Mesothelial cell of epicardium (in vitro differentiated cells): ENCODE measurements at regions not wholly inside any gene's neighbourhood (a gene's known extent, or its start where the extent isn't known, plus 50 kb on each side); places are given as distances from the start of the nearest gene placed in this dataset.
A peak's percentile ranks its signal among the peaks of the same experiment; 100 is the strongest.

Source experiments
- DNase-seq, 2 experiments: peaks; one replicate each; pipeline ENCODE4 v3.0.0; 2021; ENCODE audit warnings: low spot score in 2 of 2; ENCODE audit not compliant: unreplicated experiment in 2 of 2
- H3K27ac Mint-ChIP-seq: 2 replicates; pipeline ENCODE4 v1.8.0; 2021; ENCODE audit warnings: mixed read lengths
- H3K27me3 Mint-ChIP-seq: 2 replicates; pipeline ENCODE4 v1.8.0; 2021; ENCODE audit warnings: low read depth, mixed read lengths
- H3K36me3 Mint-ChIP-seq: 2 replicates; pipeline ENCODE4 v1.8.0; 2021; ENCODE audit warnings: mixed read lengths
- H3K4me1 Mint-ChIP-seq: 2 replicates; pipeline ENCODE4 v1.8.0; 2021; ENCODE audit warnings: mixed read lengths
- H3K4me3 Mint-ChIP-seq: 2 replicates; pipeline ENCODE4 v1.8.0; 2021; ENCODE audit warnings: mild to moderate bottlenecking, moderate library complexity, mixed read lengths
- H3K9me3 Mint-ChIP-seq: 2 replicates; pipeline ENCODE4 v1.8.0; 2021; ENCODE audit warnings: mixed read lengths
- TF ChIP-seq, protein P1 (sequence below): fragments of 200-600 bp; sonication (generic); IDR thresholded peaks from one replicate; pipeline ENCODE4 v1.5.0; 2021; ENCODE audit warnings: antibody characterized with exemption; ENCODE audit not compliant: unreplicated experiment

DNA sequence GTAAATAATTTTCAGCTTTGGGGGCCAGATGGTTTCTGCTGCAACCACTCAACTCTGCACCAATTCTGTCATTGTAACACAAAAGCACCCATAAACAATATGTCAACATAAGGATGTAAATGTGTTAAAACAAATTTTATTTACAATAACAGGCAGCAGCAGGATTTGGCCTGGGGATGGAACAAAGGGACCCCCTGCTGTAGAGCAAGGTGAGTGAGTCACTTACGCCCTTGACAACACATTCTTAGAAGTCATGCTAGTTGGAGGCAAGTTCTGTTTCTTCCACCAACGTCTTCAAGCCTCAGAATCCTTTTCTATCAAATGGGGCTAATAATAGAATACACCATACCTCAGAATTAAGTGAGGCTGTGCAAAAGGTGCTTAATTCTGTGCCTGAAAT lies 610.2 kb upstream of the SYT4 start:
- DNase-seq, result no peak
- Mint-ChIP-seq H3K27ac (no peak overlapping the region), H3K36me3 (no peaks in the 10 kb centered on the region), H3K4me3 (no peak overlapping the region), H3K4me1 (peaks cover 21% of the 10 kb centered on the region), H3K27me3 (no peaks in the 10 kb centered on the region), H3K9me3 (peaks cover 10% of the 10 kb centered on the region)
- TF ChIP-seq, protein P1, sequence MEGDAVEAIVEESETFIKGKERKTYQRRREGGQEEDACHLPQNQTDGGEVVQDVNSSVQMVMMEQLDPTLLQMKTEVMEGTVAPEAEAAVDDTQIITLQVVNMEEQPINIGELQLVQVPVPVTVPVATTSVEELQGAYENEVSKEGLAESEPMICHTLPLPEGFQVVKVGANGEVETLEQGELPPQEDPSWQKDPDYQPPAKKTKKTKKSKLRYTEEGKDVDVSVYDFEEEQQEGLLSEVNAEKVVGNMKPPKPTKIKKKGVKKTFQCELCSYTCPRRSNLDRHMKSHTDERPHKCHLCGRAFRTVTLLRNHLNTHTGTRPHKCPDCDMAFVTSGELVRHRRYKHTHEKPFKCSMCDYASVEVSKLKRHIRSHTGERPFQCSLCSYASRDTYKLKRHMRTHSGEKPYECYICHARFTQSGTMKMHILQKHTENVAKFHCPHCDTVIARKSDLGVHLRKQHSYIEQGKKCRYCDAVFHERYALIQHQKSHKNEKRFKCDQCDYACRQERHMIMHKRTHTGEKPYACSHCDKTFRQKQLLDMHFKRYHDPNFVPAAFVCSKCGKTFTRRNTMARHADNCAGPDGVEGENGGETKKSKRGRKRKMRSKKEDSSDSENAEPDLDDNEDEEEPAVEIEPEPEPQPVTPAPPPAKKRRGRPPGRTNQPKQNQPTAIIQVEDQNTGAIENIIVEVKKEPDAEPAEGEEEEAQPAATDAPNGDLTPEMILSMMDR, result no peak

DNA sequence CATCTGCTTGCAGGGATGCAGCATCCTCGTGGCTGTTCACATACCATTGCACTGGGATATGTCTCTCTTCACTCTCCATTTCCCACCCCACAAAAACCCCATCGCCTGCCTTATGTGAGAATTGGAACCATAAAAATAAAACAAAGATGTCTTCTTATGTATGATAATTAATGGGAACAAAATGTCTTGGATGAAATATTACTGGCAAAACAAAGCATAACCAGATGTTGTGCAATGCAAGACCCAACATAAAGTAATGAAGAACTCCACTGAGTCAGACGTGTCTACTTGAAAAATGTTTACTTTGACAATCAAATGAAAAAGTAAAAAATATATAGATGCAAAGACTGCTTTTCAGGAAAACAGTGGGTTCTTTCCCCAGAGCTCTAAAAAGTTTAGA lies 611.3 kb upstream of the SYT4 start:
- TF ChIP-seq, protein P1, result no peak
- no peaks in the 10 kb centered on the region for H3K27me3 Mint-ChIP-seq
- no peak overlapping the region for H3K4me3 Mint-ChIP-seq
- no peak overlapping the region for H3K27ac Mint-ChIP-seq
- H3K36me3 Mint-ChIP-seq, result no peaks in the 10 kb centered on the region
- peaks cover 12% of the 10 kb centered on the region for H3K4me1 Mint-ChIP-seq
- peaks cover 10% of the 10 kb centered on the region for H3K9me3 Mint-ChIP-seq
- no peak for DNase-seq

DNA sequence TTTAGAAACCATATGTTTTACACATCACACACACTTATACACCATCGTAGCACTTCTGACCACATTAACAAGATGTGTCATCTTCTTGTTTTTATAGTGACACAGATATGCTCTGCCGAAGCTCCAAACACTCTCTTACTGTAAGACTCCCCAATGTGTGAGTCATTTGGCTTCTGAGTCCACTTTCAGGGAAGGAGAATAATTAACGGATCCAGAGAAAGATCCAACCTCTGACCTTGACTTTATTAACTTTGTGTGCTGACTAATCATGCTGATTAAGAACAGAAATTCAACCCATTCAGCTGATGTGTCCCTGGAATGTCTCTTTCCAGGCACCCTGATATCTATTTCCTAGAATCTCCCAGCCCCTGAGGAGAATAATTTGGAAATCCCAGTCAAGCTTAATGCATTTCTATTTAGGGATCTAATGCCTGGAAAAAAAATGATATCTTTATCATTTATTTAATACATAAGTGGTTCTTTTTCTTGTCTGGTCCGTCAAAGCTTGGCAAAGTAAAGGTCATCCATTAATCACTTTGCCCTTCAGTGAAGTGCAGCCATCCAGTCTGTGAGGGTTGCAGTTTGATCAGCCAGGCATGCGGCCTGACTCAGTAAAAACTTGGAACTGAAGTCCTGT lies 615.8 kb upstream of the SYT4 start:
- DNase-seq, result no peak
- no peaks in the 10 kb centered on the region for H3K27me3 Mint-ChIP-seq

DNA sequence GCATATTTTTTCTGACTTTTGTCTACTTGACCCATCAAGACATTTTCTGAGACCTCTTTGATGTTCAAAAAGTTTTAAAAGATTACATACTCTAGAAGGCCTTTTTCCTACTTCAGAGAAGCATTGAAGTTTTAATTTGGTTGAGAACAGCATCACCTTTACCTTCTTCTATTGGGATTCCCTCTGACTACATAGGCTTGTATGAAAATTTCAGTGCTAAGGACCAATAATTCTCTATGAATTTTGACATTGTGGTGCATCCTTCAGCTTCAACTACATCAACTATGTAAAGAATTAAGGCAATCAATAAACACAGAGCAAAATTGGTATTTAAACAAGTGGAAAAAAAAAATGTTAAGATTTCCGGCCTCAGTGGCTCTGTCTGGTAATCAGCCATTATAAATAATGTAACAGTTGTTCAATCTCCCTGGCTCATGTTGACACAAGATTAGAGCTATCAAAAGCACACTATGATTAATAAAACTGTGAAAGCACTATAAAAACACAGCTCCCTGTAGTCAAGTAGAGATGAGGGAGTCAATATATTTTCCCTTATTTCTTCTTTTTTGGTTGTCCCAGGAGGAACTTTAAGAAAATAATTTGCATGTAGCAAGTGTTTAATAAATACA lies 627.0 kb upstream of the SYT4 start:
- DNase-seq, result no peak
- Mint-ChIP-seq H3K4me3 (no peak overlapping the region), H3K4me1 (peaks cover 30% of the 10 kb centered on the region), H3K27me3 (no peaks in the 10 kb centered on the region), H3K27ac (peak overlapping the region; percentile 66), H3K9me3 (peaks cover 4% of the 10 kb centered on the region), H3K36me3 (peaks cover 1% of the 10 kb centered on the region)
- TF ChIP-seq, protein P1, result no peak

More for the DNA sequence above, 615.8 kb upstream of the SYT4 start:
- no peak overlapping the region for H3K27ac Mint-ChIP-seq
- H3K36me3 Mint-ChIP-seq, result no peaks in the 10 kb centered on the region
- H3K9me3 Mint-ChIP-seq, result peaks cover 21% of the 10 kb centered on the region
- TF ChIP-seq, protein P1, result no peak
- H3K4me3 Mint-ChIP-seq, result no peak overlapping the region
- H3K4me1 Mint-ChIP-seq, result no peaks in the 10 kb centered on the region

DNA sequence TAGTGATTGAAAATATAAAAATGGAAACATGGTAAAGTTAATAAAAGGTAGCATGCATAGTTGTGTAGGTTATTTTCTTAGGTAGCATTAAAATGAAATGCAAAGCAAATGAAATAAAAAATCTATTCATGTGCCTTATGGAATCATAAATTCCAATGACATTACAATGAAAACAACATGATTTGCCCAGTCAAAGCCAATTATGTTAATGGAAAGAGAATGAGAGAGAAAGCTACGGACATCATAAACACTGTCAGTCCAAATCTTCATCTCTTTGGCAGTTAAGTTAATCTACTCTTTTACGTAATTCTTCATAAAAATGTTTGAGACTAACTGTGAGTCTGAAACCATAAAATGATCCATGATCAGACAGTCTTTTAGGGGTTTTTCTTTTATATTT lies 636.7 kb upstream of the SYT4 start:
- TF ChIP-seq, protein P1, result no peak
- Mint-ChIP-seq H3K36me3 (peaks cover 2% of the 10 kb centered on the region), H3K4me1 (peaks cover 16% of the 10 kb centered on the region), H3K4me3 (no peak overlapping the region), H3K27me3 (peaks cover 12% of the 10 kb centered on the region), H3K9me3 (no peaks in the 10 kb centered on the region), H3K27ac (no peak overlapping the region)
- DNase-seq, result no peak
